MM.1S (cell line): ENCODE measurements at regions not wholly inside any gene's neighbourhood (a gene's known extent, or its start where the extent isn't known, plus 50 kb on each side); places are given as distances from the start of the nearest gene placed in this dataset.

Experiments used
- CTCF ChIP-seq: fragments of 300-600 bp; sonication (generic); IDR thresholded peaks from 2 replicates; pipeline ENCODE4 v1.5.1; 2016; ENCODE audit warnings: antibody characterized with exemption, low read length, mixed read lengths
- EZH2 ChIP-seq: fragments of 300-600 bp; sonication (generic); optimal IDR thresholded peaks from 2 replicates; pipeline ENCODE3; 2017; ENCODE audit warnings: low read depth, mild to moderate bottlenecking, antibody characterized with exemption, low read length, mixed read lengths
- EZH2phosphoT487 ChIP-seq: fragments of 300-600 bp; sonication (generic); IDR thresholded peaks from 2 replicates; pipeline ENCODE4 v1.6.1; 2018; ENCODE audit warnings: antibody characterized with exemption, low read length

GRCh38 chr9:118586978-118587377 lies 782.3 kb downstream of the BRINP1 start:
- TF ChIP-seq CTCF (no peak), EZH2 (no peak), EZH2phosphoT487 (no peak)
